Endothelial cell (in vitro differentiated cells): ENCODE measurements at regions not wholly inside any gene's neighbourhood (a gene's known extent, or its start where the extent isn't known, plus 50 kb on each side); places are given as distances from the start of the nearest gene placed in this dataset.

ENCODE experiments used
- DNase-seq: peaks from one replicate; pipeline ENCODE4 v3.0.0; 2021; ENCODE audit warnings: low spot score
- H3K27ac Mint-ChIP-seq: one replicate; pipeline ENCODE4 v1.8.0; 2021; ENCODE audit warnings: mixed read lengths, inconsistent platforms; ENCODE audit not compliant: unreplicated experiment
- H3K27me3 Mint-ChIP-seq: one replicate; pipeline ENCODE4 v1.8.0; 2021; ENCODE audit warnings: mild to moderate bottlenecking, moderate library complexity, mixed read lengths, inconsistent platforms; ENCODE audit not compliant: unreplicated experiment
- H3K36me3 Mint-ChIP-seq: one replicate; pipeline ENCODE4 v1.8.0; 2021; ENCODE audit warnings: mild to moderate bottlenecking, low read depth, mixed read lengths, inconsistent platforms; ENCODE audit not compliant: unreplicated experiment
- H3K4me1 Mint-ChIP-seq: one replicate; pipeline ENCODE4 v1.8.0; 2021; ENCODE audit warnings: mild to moderate bottlenecking, mixed read lengths, inconsistent platforms; ENCODE audit not compliant: unreplicated experiment
- H3K4me3 Mint-ChIP-seq: one replicate; pipeline ENCODE4 v1.8.0; 2021; ENCODE audit warnings: mild to moderate bottlenecking, mixed read lengths, inconsistent platforms; ENCODE audit not compliant: unreplicated experiment
- H3K9me3 Mint-ChIP-seq: one replicate; pipeline ENCODE4 v1.8.0; 2021; ENCODE audit warnings: mixed read lengths, inconsistent platforms; ENCODE audit not compliant: unreplicated experiment
- TF ChIP-seq, protein P1 (sequence below): fragments of 200-600 bp; sonication (generic); IDR thresholded peaks from one replicate; pipeline ENCODE4 v1.5.0; 2021; ENCODE audit warnings: antibody characterized with exemption; ENCODE audit not compliant: unreplicated experiment

- Mint-ChIP-seq H3K4me1 (no peaks in the 10 kb centered on the region), H3K9me3 (no peaks in the 10 kb centered on the region), H3K27me3 (peaks cover 6% of the 10 kb centered on the region), H3K36me3 (no peaks in the 10 kb centered on the region), H3K4me3 (no peak overlapping the region), H3K27ac (no peak overlapping the region)
- TF ChIP-seq, protein P1, sequence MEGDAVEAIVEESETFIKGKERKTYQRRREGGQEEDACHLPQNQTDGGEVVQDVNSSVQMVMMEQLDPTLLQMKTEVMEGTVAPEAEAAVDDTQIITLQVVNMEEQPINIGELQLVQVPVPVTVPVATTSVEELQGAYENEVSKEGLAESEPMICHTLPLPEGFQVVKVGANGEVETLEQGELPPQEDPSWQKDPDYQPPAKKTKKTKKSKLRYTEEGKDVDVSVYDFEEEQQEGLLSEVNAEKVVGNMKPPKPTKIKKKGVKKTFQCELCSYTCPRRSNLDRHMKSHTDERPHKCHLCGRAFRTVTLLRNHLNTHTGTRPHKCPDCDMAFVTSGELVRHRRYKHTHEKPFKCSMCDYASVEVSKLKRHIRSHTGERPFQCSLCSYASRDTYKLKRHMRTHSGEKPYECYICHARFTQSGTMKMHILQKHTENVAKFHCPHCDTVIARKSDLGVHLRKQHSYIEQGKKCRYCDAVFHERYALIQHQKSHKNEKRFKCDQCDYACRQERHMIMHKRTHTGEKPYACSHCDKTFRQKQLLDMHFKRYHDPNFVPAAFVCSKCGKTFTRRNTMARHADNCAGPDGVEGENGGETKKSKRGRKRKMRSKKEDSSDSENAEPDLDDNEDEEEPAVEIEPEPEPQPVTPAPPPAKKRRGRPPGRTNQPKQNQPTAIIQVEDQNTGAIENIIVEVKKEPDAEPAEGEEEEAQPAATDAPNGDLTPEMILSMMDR: no peak
- no peak for DNase-seq
Observed at GRCh38 chr6:168213121-168213524, 106.5 kb downstream of the DACT2 start.

DNA sequence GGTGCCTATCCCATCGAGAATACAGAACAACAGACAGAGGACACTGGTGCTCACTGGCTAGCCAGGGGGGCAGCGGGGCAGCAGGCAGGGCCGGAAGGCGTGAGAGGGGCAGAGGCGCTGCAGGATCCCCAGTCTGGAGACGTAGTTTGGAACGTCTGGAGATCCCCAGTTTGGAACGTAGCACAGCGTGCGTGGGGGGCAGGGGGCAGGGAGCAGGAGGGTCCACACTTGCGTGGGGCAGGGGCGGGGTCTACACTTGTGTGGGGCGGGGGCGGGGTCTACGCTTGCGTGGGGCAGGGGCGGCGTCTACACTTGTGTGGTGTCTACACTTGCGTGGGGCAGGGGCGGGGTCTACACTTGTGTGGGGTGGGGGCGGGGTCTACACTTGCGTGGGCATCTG is 107.2 kb downstream of the DACT2 start:
- Mint-ChIP-seq H3K27me3 (peaks cover 6% of the 10 kb centered on the region), H3K36me3 (no peaks in the 10 kb centered on the region), H3K27ac (no peak overlapping the region), H3K9me3 (no peaks in the 10 kb centered on the region), H3K4me3 (no peak overlapping the region), H3K4me1 (no peaks in the 10 kb centered on the region)
- no peak for DNase-seq
- TF ChIP-seq, protein P1: no peak

DNA sequence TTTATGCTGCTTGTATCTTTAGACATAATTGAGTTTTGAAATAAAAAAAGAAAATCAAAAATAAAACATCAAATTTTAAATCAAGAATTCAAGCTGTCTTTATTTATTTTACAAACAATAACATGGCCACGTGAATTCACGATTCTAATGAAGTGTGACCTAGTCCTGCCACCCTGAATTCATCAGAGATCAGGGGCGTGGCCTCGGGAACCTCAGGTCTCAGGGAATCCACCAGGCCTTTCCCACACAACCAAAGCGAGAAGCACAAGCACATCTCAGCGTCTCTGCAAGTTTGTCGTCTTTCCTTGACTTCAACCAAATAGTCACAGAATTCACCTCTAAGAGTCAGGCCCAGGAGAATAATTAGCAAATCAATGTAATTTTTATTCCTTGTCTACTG is 107.9 kb downstream of the DACT2 start:
- no peaks in the 10 kb centered on the region for H3K9me3 Mint-ChIP-seq
- H3K4me3 Mint-ChIP-seq: no peak overlapping the region
- H3K27me3 Mint-ChIP-seq: peaks cover 6% of the 10 kb centered on the region
- peak overlapping the region; percentile 53 for H3K27ac Mint-ChIP-seq
- no peaks in the 10 kb centered on the region for H3K4me1 Mint-ChIP-seq
- TF ChIP-seq, protein P1: no peak
- no peak for DNase-seq
- H3K36me3 Mint-ChIP-seq: no peaks in the 10 kb centered on the region

DNA sequence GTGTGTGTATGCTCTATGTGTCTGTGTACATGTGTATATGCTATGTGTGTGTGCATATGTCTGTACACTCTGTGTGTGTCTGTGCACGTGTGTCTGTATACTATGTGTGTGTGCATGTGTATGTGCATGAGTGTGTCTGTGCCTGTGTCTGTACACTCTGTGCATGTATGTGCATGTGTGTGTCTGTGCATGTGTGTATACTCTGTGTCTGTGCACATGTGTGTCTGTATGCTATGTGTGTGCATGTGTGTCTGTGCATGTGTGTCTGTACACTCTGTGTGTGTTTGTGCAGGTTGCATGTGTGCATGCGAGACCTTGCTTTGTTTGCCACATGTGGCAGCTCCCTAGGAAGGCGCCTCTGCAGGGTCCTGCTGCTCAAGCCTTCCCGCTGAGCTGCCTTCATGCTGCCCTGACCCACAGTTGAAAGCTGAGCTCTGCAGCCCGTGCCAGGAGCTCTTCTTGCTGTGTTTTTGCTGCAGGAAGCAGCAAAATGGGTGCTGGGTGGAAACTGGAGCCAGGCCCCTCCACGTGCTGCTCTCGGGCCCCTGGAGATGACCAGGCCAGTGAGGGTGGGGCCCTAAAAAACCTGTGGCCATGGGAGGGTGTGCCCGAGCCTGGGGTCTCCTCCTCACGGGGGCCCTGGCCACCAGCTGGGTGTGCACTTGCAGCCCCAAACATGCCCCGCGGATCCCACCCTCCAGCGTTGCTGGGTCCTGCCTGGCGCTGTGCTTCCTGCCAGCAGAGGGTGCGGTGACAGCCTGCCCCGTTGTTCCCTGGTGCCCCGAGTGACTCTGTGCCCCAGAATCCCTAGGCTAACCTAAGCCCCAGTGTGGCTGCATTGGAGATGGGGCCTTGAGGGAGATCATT is 109.1 kb downstream of the DACT2 start:
- TF ChIP-seq, protein P1: no peak
- Mint-ChIP-seq H3K4me1 (no peaks in the 10 kb centered on the region), H3K27ac (no peak overlapping the region), H3K27me3 (peaks cover 6% of the 10 kb centered on the region), H3K9me3 (no peaks in the 10 kb centered on the region), H3K36me3 (no peaks in the 10 kb centered on the region), H3K4me3 (no peak overlapping the region)
- DNase-seq: no peak

GRCh38 chr6:168209420-168209819 is 110.2 kb downstream of the DACT2 start:
- DNase-seq: no peak
- no peak overlapping the region for H3K27ac Mint-ChIP-seq
- TF ChIP-seq, protein P1: no peak
- peaks cover 6% of the 10 kb centered on the region for H3K27me3 Mint-ChIP-seq
- H3K36me3 Mint-ChIP-seq: no peaks in the 10 kb centered on the region
- H3K4me3 Mint-ChIP-seq: no peak overlapping the region
- no peaks in the 10 kb centered on the region for H3K4me1 Mint-ChIP-seq
- no peaks in the 10 kb centered on the region for H3K9me3 Mint-ChIP-seq
